Bronchial epithelial cell (primary cell): ENCODE measurements at regions not wholly inside any gene's neighbourhood (a gene's known extent, or its start where the extent isn't known, plus 50 kb on each side); places are given as distances from the start of the nearest gene placed in this dataset.
A peak's percentile ranks its signal among the peaks of the same experiment; 100 is the strongest.
"Not testable (repeated sequence)": the region's sequence is repeated elsewhere in the genome, so short reads cannot be mapped to it uniquely, and the experiment has no call there.

Experiments used
- DNase-seq: peaks from one replicate; pipeline ENCODE4 v3.0.0-alpha.2; 2010; ENCODE audit warnings: low read depth
- FAIRE-seq: peaks from 2 replicates; lab custom pipeline; 2011; peaks lifted over from hg19 to GRCh38; lab: Jason Lieb, UNC
- H3K27me3 ChIP-seq: 2 replicates; pipeline ENCODE4 v1.5.1; 2011; ENCODE audit warnings: low read length; ENCODE audit not compliant: control insufficient read depth, insufficient read depth
- H3K36me3 ChIP-seq: 2 replicates; pipeline ENCODE4 v1.5.1; 2011; ENCODE audit warnings: low read length; ENCODE audit not compliant: control insufficient read depth, insufficient read depth
- H3K4me3 ChIP-seq: 2 replicates; pipeline ENCODE4 v1.5.1; 2011; ENCODE audit warnings: mild to moderate bottlenecking, low read depth, low read length, control low read depth
- TF ChIP-seq, protein P1 (sequence below): IDR thresholded peaks from 2 replicates; pipeline ENCODE4 v1.5.1; 2011; ENCODE audit warnings: mild to moderate bottlenecking, moderate library complexity, low read length, control low read depth, inconsistent platforms; ENCODE audit not compliant: insufficient read depth, severe bottlenecking

DNA sequence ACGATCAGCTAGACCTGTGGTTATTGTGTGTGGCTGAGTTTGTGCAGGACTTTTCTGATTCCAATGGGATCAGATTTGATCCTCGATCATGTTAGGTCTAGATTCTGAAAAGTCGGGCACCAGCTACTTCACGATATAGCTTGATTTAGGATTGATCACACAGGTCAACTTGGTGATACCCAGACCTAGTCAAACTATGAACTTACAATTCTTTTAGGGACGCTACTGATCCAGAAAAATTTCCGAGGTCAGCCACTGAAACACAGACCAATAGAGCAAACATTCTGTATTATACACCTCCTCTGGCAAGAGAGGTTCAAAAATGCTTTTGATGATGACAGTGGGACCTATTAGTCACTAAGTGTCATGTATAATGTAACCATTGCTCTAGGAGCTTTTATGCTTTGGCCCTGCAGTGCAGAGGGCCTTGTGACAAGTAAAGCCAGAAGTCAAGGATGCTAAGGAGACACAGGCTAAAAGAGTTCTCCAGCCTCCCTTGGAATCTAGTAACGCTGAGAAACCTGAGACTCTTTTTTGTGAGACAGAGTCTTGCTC, 115.6 kb upstream of the MB21D2 start:
- TF ChIP-seq, protein P1, sequence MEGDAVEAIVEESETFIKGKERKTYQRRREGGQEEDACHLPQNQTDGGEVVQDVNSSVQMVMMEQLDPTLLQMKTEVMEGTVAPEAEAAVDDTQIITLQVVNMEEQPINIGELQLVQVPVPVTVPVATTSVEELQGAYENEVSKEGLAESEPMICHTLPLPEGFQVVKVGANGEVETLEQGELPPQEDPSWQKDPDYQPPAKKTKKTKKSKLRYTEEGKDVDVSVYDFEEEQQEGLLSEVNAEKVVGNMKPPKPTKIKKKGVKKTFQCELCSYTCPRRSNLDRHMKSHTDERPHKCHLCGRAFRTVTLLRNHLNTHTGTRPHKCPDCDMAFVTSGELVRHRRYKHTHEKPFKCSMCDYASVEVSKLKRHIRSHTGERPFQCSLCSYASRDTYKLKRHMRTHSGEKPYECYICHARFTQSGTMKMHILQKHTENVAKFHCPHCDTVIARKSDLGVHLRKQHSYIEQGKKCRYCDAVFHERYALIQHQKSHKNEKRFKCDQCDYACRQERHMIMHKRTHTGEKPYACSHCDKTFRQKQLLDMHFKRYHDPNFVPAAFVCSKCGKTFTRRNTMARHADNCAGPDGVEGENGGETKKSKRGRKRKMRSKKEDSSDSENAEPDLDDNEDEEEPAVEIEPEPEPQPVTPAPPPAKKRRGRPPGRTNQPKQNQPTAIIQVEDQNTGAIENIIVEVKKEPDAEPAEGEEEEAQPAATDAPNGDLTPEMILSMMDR, result no peak
- H3K36me3 ChIP-seq, result no peaks in the 10 kb centered on the region
- FAIRE-seq (peak; percentile 75), DNase-seq (no peak)
- no peaks in the 10 kb centered on the region for H3K27me3 ChIP-seq
- no peak overlapping the region for H3K4me3 ChIP-seq

DNA sequence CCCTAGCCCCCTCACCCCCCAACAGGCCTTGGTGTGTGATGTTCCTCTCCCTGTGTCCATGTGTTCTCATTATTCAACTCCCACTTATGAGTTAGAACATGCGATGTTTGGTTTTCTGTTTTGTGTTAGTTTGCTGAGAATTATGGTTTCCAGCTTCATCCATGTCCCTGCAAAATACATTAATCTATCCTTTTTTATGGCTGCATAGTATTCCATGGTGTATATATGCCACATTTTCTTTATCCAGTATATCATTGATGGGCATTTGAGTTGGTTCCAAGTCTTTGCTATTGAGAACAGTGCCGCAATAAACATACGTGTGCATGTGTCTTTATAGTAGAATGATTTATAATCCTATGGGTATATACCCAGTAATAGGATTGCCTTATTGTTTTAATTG, 120.2 kb upstream of the MB21D2 start:
- DNase-seq, H3K27me3 ChIP-seq, FAIRE-seq, H3K36me3 ChIP-seq, H3K4me3 ChIP-seq: not testable (repeated sequence)

DNA sequence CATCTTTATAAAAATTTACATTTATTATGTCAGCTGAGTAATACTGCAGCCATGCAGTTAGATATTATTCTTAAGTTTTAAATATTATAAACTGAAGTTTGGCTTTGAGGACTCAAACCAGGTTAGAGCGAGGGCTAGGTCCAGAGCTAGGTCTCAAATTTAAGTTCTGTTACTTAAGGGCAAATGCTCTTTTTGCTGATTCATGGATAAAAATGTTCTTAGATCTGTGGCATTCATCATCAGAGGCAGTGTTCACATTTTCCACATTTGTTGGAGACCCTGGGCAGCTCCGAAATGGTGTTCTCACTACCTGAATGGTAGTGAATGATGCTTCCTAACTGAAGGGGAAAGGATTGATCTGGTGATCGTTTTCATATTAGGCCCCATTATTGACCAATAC, 121.4 kb upstream of the MB21D2 start:
- Histone ChIP-seq H3K27me3 (no peaks in the 10 kb centered on the region), H3K4me3 (no peak overlapping the region), H3K36me3 (no peaks in the 10 kb centered on the region)
- TF ChIP-seq, protein P1, result no peak
- DNase-seq (no peak), FAIRE-seq (no peak)

DNA sequence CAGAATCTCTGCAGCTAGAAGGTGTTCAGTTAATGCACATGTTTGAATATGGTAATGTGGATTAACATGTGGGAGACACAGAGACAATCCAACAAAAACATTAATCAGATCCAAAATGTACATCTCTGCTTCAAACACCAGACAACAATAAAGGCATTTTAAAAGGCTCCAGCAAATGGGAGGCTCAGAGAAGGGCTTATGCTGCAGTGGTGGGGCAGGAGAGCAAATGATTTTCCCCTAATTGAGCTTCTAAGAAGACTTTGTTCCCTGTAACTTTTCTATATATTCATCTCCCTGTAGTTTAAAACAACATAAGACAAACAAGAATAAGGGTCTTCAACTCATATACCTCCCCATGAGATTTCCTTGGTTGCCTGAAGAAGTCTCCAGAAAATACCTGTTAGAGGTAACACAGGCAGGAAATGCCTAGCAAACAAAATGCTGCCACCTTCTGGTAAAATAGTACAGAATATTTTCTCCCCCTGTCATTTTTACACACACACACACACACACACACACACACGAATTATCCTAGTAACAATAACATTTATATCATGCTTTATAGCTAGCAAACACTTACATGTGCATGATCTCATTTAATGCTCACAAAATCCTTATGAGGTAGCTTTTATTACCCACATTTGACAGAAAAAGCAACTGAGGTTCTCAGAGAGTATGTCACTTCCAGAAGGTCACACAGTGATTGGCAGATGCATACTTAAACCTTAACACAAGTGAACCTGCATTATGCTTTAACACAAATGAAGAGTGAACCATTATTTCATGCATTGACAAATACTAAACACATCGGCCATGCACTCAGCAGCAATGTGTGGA, 123.4 kb upstream of the MB21D2 start:
- TF ChIP-seq, protein P1, result peak; percentile 38
- no peak for FAIRE-seq

DNA sequence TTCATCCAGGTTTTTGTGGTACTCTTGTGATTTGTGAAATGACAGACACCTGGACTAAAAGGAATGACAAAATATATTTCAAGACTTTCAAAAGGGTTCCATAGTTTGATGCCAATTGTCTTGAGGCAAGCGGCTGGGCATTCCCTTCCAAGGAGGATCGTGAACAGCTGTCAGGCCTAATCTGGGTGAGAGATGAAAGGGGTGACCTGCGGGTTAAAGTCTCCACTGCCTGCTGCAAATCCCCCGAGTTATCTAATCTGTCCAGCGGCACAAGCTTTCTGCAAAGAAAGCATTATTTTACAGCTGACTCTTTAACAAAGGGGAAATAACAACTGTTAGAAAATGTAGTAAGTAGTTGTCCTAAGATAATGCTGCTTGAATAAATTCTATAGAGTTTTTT, 128.7 kb upstream of the MB21D2 start:
- DNase-seq (no peak), FAIRE-seq (no peak)
- TF ChIP-seq, protein P1, result no peak
- Histone ChIP-seq H3K4me3 (no peak overlapping the region), H3K27me3 (no peaks in the 10 kb centered on the region), H3K36me3 (no peaks in the 10 kb centered on the region)

More for the DNA sequence above, 123.4 kb upstream of the MB21D2 start:
- no peaks in the 10 kb centered on the region for H3K27me3 ChIP-seq
- no peaks in the 10 kb centered on the region for H3K36me3 ChIP-seq
- H3K4me3 ChIP-seq, result no peak overlapping the region
- DNase-seq, result peak; percentile 63

DNA sequence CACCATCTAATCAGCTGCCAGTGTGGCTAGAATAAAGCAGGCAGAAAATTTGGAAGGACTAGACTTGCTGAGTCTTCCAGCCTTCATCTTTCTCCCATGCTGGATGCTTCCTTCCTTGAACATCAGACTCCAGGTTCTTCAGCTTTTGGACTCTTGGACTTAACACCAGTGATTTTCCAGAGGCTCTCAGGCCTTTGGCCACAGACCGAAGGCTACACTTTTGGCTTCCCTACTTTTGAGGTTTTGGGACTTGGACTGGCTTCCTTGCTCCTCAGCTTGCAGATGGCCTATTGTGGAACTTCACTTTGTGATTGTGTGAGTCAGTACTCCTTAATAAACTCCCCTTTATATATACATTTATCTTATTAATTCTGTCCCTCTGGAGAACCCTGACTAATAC, 129.8 kb upstream of the MB21D2 start:
- not testable (repeated sequence) for H3K27me3 ChIP-seq, H3K36me3 ChIP-seq, DNase-seq, H3K4me3 ChIP-seq, FAIRE-seq
